HG03521 (cell line): ENCODE measurements at regions not wholly inside any gene's neighbourhood (a gene's known extent, or its start where the extent isn't known, plus 50 kb on each side); places are given as distances from the start of the nearest gene placed in this dataset.

Source experiments
- ATAC-seq: cut with Tn5 transposase; IDR thresholded peaks from one replicate; pipeline ENCODE4 v1.9.1; 2021; ENCODE audit warnings: mild to moderate bottlenecking, moderate library complexity; ENCODE audit not compliant: unreplicated experiment

- no peak for ATAC-seq
Measured at GRCh38 chr6:165805636-165806035, 142.6 kb upstream of the PDE10A start.

DNA sequence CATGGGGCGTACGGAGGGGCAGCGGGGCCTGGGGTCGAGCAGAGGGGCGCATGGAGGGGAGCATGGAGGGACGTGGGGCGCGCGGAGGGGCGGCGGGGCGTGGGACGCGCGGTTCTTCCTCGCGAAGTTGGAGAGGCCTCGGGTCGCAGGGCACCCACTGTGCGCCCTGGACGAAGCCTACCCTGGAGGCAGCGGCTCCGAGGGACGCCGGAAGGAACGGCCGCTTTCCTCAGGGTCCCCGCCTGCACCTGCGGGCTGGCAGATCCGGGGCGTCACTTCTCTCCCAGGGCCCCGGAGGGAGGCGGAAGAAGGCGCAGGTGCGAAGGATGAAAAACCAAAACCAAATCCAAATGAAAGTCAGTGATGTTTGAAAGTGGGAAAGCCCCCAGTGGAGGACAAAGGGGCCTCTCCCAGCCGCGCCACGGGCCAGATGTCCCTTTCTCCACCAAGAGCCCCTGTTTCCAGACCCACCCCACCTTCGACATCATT lies 142.1 kb upstream of the PDE10A start:
- ATAC-seq = no peak

GRCh38 chr6:165804331-165805066 lies 141.5 kb upstream of the PDE10A start:
- no peak for ATAC-seq

DNA sequence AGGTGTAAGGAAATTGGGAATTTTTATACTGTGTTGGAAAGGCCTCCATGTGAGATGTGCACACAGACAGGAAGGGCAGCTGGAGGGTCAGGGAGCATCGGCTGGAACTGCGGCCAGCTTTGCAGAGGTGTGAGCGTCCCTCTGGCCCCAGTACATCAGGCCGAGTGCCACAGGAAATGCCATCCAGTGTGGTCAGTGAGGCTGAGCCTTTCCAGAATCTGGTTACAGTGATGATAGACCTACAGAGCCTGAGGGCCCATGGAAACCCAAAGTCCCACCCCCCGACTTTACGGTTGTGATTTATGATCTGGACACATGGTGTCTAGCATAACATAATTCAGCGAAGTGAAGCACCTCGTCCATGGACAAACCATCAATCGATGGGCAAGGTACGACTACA lies 137.3 kb upstream of the PDE10A start:
- ATAC-seq = no peak

- ATAC-seq = no peak
Measured at GRCh38 chr6:165799391-165800153, 136.5 kb upstream of the PDE10A start.

DNA sequence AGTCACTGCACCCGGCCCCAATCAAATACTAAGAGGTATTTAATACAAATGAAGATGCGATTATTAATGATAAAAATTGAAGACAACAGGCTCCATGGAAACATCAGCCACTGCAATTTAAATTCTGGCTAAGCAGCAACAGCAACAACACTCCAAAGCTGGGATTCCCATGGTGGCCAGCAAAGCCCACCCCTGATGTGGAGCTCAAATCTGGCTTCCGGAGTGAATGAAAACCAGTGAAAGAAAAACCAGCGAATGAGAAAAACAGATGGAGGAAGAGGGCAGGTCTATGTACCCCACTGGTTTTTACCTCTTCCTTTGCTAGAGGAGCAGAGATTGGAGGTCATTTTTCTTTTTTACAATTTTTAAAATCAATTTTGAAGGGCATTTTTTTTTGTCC lies 135.9 kb upstream of the PDE10A start:
- ATAC-seq = no peak

GRCh38 chr6:165794179-165794601 lies 131.1 kb upstream of the PDE10A start:
- no peak for ATAC-seq

DNA sequence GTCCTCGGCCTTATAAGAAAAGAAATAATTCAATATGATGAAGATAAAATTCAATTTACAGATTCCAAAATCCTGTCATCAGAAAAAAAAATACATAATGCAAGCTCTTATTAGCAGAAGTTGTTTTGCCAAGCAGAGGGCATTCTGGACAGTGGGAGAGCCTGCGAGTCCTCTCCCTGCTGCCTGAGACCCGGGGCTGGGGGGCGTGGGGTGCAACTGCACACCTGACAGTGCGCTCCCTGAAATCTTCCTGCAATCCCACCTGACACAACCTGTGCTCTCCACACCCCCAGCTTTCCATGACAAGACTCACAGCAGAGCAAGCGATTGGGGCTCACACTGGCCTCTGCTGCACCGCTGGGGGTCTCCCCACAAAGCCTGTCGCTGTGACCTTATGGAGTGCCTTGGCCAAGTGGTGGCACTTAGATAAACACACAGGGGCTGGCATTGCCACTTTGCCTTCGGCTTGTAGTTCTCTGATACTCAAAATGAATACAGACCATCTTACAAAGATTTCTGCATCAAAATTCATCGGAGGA lies 130.3 kb upstream of the PDE10A start:
- ATAC-seq = no peak

DNA sequence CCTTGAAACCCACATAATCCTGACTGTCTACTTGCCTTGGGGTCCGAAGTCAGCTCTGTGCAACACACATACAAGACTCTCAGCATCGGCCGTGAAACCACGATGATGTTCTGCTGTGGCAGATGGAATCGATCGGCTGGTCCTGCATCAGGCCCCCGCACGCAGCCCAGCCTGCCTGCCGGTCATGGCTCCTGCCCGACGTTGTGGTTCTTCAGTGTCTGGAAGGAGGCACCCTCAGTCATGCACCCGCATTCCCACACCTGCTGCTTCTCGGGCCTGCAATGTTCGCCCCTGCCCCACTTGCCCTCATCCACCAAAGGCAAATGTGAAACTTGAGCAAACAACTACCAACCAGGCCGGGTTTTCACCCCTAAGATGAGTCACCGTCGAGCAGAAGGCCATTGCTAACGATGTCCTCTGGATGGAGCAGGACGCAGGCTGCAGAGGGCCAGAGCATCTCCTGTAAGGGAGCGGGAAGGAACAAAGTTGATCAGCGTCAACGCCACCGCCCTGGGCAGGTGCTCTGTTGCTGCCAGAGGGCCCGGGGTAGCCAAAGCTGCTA lies 128.9 kb upstream of the PDE10A start:
- ATAC-seq = no peak

- ATAC-seq = no peak
Measured at GRCh38 chr6:165791306-165791705, 128.3 kb upstream of the PDE10A start.

GRCh38 chr6:165782812-165783211 lies 119.8 kb upstream of the PDE10A start:
- no peak for ATAC-seq

DNA sequence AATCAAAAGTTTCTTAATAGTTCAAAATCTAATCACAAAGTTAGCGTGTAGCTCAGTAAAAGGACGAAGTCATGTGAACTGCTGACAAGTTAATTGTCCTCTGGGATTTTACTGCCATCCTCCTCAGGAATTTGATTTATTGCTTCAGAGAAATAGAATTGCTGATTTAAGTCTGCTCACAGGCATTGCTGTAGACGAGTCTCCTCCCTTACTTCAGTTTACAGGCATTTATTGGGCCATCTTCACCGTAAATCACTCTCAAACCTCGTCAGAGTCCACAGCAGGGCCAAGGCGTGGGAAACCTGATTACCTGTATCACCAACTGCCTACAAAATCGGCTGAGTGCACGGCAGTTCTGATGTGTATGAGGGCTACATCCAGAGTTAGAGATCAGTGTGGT lies 119.1 kb upstream of the PDE10A start:
- ATAC-seq = no peak

- ATAC-seq = no peak
Measured at GRCh38 chr6:165777680-165778079, 114.6 kb upstream of the PDE10A start.

DNA sequence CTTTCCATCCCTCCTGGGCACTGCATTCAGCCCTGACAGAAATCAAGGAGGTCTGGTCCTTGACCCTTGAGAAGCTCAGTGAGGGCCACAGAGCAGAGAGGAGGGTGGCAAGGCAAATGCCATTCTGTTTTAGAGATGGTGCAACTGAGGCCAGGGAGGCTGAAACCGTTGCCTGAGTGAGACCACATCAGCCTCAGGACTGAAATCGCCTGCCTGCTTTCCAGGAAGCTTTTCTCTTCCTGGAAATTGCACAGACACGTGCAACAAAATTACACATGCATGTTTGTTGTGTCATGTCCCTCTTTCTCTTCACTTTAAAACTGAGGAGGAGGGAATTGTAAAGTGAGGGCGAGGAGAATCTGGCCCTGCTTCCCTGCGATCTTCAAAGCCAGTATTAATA lies 113.7 kb upstream of the PDE10A start:
- no peak for ATAC-seq

- ATAC-seq = no peak
Measured at GRCh38 chr6:165775721-165776120, 112.7 kb upstream of the PDE10A start.

DNA sequence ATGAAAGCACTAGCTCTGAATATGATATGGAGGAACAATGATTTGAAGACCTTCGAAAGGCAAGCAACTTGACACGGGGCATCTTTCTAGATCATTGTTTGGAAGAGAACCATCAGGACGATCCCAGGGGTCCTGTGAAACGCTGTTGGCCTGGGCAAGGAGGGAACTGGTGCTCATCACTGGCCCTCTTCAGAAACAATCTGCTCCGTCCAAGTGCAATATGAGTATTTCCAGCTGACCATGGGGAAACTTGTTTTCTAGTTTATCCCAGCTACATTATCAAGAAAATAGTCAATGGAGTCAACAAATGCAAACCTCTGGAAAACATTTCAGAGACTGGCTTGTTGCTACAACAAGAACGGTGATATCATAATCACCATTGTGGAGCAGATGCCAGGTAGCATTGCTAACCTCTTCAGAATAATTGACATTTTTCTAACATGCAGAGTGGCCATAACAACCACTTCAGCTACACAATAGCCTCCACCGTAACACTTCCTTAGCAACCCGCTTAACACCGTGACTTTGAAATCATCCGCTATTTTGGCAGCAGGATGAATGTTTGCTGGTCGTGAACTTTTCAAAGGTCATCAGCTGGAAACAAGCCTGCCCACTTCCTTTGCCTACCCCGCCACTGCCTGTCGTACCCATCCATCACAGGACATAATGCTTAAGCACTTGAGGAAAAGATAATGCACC lies 112.0 kb upstream of the PDE10A start:
- no peak for ATAC-seq

DNA sequence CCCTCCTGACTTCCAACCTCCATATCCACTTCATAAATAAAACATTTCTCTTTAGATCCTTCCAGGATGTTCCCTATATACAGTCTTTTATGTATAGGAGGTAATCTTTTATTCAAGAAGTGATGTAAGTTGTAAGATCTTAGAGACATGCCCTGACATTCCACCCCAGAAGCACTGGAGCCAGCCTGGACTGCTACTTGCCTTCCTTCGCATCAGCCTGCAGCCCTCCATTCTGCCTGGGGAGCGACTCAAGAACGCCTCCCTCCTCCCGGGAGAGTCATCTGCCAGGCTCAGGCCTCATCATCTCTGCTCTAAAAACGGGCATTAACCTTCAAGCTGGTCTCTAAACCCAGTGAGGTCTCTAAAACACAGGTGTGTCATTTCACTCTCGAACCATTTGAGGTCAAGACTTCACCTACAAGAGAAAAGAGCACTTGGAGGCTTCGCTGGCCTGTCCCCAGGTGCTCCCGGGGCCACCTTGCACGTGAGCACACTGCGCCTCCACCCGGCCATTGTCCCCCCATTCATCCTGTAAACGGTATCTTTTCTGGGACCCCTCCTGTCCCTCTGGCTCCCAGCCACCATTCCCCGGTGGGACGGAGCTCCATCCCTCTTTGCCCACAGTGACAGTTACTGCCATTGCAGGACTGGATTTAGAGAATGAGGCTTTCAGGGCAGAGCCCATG lies 107.5 kb upstream of the PDE10A start:
- no peak for ATAC-seq

DNA sequence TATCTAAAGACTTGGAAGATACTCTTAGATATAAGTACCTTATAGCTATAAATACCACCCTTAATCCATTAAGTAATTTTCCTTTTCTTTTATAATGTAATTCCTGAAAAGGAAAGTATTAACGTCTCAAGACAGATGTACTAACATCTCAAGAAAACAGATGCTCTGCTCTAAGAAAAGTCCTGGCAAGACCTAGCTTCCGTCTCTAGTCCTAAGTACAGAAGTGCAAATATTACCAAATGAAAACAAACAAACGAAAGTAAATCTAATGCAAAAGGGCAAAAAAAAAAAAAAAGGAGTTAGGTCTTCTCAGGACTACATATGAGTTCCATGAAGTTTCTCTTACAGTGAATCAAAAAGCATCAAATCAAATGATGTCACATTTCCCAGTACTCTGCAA lies 106.8 kb upstream of the PDE10A start:
- no peak for ATAC-seq

GRCh38 chr6:165769401-165769800 lies 106.4 kb upstream of the PDE10A start:
- ATAC-seq = peak; percentile 71

GRCh38 chr6:165768961-165769360 lies 105.9 kb upstream of the PDE10A start:
- ATAC-seq = no peak
